ENCODE measurements at regions not wholly inside any gene's neighbourhood (a gene's known extent, or its start where the extent isn't known, plus 50 kb on each side); places are given as distances from the start of the nearest gene placed in this dataset.
A peak's percentile ranks its signal among the peaks of the same experiment; 100 is the strongest.

DNA sequence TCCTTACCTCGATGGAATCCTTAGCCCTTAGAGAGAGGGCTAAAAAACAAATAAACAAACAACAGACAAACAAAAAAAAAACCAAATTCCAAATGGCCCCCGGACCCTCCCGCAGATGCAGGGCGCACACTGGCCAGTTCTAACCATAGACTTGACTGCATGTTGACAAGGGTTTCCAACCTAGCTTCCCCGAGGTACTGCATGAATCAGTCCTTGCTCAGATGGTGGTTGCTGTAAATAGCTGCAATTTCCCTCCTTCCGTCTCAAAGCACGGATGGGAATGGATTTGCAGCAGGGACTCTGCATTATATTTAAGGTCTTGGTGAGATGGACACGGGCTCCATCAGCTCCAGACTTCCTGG is 162.8 kb downstream of the CD47 start:
- TF ChIP-seq, protein P1, sequence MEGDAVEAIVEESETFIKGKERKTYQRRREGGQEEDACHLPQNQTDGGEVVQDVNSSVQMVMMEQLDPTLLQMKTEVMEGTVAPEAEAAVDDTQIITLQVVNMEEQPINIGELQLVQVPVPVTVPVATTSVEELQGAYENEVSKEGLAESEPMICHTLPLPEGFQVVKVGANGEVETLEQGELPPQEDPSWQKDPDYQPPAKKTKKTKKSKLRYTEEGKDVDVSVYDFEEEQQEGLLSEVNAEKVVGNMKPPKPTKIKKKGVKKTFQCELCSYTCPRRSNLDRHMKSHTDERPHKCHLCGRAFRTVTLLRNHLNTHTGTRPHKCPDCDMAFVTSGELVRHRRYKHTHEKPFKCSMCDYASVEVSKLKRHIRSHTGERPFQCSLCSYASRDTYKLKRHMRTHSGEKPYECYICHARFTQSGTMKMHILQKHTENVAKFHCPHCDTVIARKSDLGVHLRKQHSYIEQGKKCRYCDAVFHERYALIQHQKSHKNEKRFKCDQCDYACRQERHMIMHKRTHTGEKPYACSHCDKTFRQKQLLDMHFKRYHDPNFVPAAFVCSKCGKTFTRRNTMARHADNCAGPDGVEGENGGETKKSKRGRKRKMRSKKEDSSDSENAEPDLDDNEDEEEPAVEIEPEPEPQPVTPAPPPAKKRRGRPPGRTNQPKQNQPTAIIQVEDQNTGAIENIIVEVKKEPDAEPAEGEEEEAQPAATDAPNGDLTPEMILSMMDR (IDR thresholded peaks at IDR 0.05; ENCODE audit: borderline replicate concordance) = no peak

GRCh38 chr3:107927361-107928083 is 163.3 kb downstream of the CD47 start:
- DNase-seq = peak; percentile 65
- Histone ChIP-seq H3K4me3 (peak overlapping the region; percentile 70), H3K4me1 (peaks cover 16% of the 10 kb centered on the region), H3K9me3 (replicated peaks) (no peaks in the 10 kb centered on the region), H3K27me3 (ENCODE audit: low read depth) (no peaks in the 10 kb centered on the region), H3K36me3 (no peaks in the 10 kb centered on the region), H3K27ac (replicated peaks) (no peak overlapping the region)
- TF ChIP-seq, protein P1 (IDR thresholded peaks at IDR 0.05; ENCODE audit: borderline replicate concordance) = peak; percentile 96
- intact Hi-C loops (cut with micrococcal nuclease) = no loop called here

More for the DNA sequence above, 162.8 kb downstream of the CD47 start:
- H3K27me3 ChIP-seq (ENCODE audit: low read depth) = no peaks in the 10 kb centered on the region
- no peaks in the 10 kb centered on the region for H3K36me3 ChIP-seq
- peaks cover 16% of the 10 kb centered on the region for H3K4me1 ChIP-seq
- H3K9me3 ChIP-seq (replicated peaks) = peaks cover 3% of the 10 kb centered on the region
- no peak overlapping the region for H3K27ac ChIP-seq (replicated peaks)
- no peak for DNase-seq
- intact Hi-C loops (cut with micrococcal nuclease) = no loop called here
- H3K4me3 ChIP-seq = peak overlapping the region; percentile 70

DNA sequence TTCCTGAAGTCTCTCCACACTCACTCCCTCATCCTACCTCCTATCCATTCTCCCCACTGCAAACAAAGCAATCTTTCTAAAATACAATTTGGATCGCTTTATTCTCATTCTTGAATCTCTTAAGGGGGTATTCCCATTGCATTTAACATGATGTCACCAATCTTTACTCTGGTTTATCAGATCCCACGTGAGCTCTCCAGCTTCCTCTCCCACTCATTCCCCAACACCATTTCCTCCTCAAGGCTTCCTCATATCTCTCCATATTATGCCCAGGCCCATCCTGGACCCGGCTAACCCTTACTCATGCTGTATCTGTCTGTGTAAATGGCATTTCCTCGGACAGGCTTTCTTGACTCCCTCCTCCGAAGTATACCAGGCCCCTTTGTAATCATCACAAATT is 165.0 kb downstream of the CD47 start:
- Histone ChIP-seq H3K27me3 (ENCODE audit: low read depth) (peaks cover 6% of the 10 kb centered on the region), H3K27ac (replicated peaks) (no peak overlapping the region), H3K4me1 (peaks cover 16% of the 10 kb centered on the region), H3K4me3 (no peak overlapping the region), H3K36me3 (no peaks in the 10 kb centered on the region), H3K9me3 (replicated peaks) (no peaks in the 10 kb centered on the region)
- TF ChIP-seq, protein P1 (IDR thresholded peaks at IDR 0.05; ENCODE audit: borderline replicate concordance) = no peak
- DNase-seq = no peak
- intact Hi-C loops (cut with micrococcal nuclease) = no loop called here

GRCh38 chr3:107921038-107921437 is 169.8 kb downstream of the CD47 start:
- Histone ChIP-seq H3K4me1 (no peaks in the 10 kb centered on the region), H3K36me3 (no peaks in the 10 kb centered on the region), H3K27ac (replicated peaks) (no peak overlapping the region), H3K9me3 (replicated peaks) (no peaks in the 10 kb centered on the region), H3K27me3 (ENCODE audit: low read depth) (peaks cover 29% of the 10 kb centered on the region), H3K4me3 (no peak overlapping the region)
- intact Hi-C loops (cut with micrococcal nuclease) = no loop called here
- no peak for DNase-seq
- TF ChIP-seq, protein P1 (IDR thresholded peaks at IDR 0.05; ENCODE audit: borderline replicate concordance) = no peak

DNA sequence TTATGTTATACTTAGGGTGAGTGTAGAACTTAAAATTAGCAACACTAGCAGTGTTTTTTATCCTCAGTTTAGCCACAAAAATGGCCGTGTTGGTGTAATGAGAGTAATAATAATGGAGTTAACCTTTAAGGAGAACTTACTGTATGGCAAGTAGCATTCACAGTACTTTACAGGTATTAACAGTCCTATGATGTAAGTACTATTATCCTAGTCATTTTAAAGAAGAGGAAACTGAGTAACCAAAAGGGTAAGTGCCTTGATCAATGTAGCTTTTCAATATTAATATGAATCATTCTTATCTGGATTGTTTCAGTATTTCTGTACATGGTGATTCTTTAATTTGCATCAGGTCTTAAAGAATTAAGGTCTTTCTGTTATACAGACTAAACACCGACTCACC is 170.3 kb downstream of the CD47 start:
- Histone ChIP-seq H3K9me3 (replicated peaks) (no peaks in the 10 kb centered on the region), H3K27me3 (ENCODE audit: low read depth) (peaks cover 29% of the 10 kb centered on the region), H3K36me3 (no peaks in the 10 kb centered on the region), H3K4me3 (no peak overlapping the region), H3K27ac (replicated peaks) (no peak overlapping the region), H3K4me1 (no peaks in the 10 kb centered on the region)
- TF ChIP-seq, protein P1 (IDR thresholded peaks at IDR 0.05; ENCODE audit: borderline replicate concordance) = no peak
- intact Hi-C loops (cut with micrococcal nuclease) = no loop called here
- DNase-seq = no peak
